Kidney glomerular epithelial cell (primary cell): ENCODE measurements at regions not wholly inside any gene's neighbourhood (a gene's known extent, or its start where the extent isn't known, plus 50 kb on each side); places are given as distances from the start of the nearest gene placed in this dataset.
A peak's percentile ranks its signal among the peaks of the same experiment; 100 is the strongest.

Source experiments
- DNase-seq: peaks from one replicate; lab custom pipeline; 2025; lab: John Stamatoyannopoulos, UW

GRCh38 chr6:98717322-98717877 is 117.0 kb upstream of the POU3F2 start:
- no peak for DNase-seq

DNA sequence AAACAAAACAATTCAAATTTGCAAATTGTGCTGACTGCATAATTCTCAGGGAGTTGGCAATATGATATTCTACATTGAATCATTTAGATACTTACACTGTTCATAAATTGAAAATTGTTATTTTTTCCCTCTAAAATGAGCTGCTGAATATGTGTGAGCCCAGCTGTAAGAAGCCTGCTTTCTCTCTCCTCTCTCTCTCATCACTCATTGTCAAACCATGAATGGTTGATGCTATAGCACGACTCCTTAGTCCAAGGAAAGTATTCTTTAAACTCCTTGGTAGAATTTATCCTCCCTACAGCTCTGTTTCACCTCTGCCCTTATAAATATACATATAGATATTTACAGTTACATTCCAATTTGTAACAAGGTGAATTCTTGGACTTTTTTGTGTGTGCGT is 116.4 kb upstream of the POU3F2 start:
- no peak for DNase-seq

DNA sequence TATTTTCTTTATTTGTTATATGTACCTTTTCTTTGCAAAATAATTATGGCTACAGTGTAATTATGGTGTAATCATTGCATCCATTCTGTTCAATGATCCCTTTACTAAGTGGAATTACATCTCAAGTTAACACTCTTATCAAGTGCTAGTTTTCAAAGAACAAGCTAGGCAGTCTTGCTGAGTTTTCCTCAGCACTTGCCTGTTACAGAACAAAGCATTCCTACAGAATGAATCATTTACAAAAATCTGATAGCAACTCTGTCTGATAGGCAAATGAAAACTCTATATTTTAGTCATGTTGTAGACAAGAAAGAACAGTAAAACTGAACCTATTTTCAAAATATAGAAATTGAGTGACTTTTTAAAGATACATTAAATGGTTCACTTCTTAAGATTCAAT is 109.8 kb upstream of the POU3F2 start:
- no peak for DNase-seq

DNA sequence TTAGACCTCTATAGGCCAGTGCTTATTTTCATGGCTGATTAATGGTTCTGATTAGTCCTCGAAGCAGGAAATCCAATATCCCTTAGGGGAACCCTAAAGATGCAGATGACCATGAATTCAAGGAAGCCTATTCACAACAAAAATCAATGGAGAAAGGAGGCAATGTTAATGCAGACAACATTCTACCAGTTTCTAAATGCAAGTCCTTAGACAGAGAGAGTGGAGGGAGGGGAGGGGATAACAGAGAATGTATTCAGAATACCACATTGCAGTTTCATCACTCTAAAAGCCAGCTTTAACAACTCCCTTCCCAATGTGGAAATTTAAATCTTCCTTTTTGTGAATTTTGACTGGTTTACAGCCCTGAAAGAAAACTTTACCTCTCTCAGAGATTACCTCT is 87.1 kb upstream of the POU3F2 start:
- DNase-seq: no peak

GRCh38 chr6:98747960-98748359 is 86.4 kb upstream of the POU3F2 start:
- DNase-seq: no peak

GRCh38 chr6:98759459-98759858 is 74.9 kb upstream of the POU3F2 start:
- DNase-seq: no peak

- DNase-seq: no peak
Observed at GRCh38 chr6:98764373-98764911, 69.9 kb upstream of the POU3F2 start.

- DNase-seq: peak; percentile 31
Observed at GRCh38 chr6:98769546-98769945, 64.8 kb upstream of the POU3F2 start.

GRCh38 chr6:98775205-98775604 is 59.2 kb upstream of the POU3F2 start:
- DNase-seq: no peak

GRCh38 chr6:98777762-98778161 is 56.6 kb upstream of the POU3F2 start:
- DNase-seq: no peak

GRCh38 chr6:98779618-98780017 is 54.8 kb upstream of the POU3F2 start:
- DNase-seq: peak; percentile 26

DNA sequence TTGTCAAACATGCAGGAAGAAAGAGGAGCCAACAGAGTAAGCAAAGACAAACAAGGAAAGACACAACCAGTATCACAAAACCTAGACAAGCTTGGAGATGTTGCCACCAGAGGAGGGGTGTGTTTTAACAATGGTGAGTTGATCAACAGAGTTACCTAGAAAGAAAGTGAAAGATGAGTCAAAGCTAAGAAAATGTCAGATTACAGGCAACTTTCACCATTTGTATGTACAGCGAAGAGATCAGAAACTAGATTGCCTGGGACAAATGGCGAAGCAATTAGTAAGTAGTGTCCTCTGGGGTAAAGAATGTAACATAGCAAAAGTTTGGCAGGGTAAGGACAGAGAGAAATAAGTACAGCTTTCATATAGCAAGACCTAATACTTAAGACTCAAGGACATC is 51.6 kb upstream of the POU3F2 start:
- no peak for DNase-seq

GRCh38 chr6:98783578-98783977 is 50.8 kb upstream of the POU3F2 start:
- DNase-seq: no peak
